ENCODE measurements at regions not wholly inside any gene's neighbourhood (a gene's known extent, or its start where the extent isn't known, plus 50 kb on each side); places are given as distances from the start of the nearest gene placed in this dataset.

DNA sequence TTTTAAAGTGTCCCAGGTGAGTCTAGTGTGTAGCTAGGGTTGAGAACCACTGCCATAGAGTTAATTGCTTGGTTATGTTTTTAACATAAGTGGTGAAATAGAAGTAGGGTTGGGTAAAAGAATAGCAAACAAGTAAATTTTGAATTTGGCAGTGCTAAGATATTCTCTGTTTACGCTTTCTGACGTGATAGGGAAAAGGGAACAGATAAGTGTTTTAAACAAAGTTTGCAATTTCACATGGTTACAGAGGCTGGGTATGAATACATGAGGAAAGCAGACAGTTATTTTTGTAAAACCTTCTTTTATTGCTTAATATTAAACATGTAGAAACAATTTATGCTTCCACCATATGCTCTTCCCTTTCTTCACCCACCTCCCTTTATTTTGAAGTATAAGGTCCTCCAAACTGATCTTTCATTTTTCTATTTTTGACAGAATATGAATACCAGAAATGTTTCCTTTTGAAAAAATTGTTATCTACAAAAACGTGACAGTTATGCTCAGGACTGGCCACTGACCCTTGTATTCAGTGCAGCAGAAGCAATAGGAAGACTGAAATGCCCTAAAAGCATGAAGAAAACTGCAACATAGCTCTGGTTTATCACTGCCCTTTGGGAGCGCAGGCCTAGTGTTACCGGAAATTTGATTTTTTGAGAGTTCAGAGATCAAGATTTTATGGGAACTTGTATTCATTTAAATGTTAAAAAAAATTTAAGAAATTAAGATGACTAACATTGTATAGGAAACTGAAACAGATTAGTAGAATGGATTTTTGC lies 214.4 kb upstream of the ARSJ start:
- WGBS, 3 donors: 27 to 42% (median 30%) methylated on average over 5 of the region's 5 CpGs
- no peaks in the 10 kb centered on the region for H3K36me3 ChIP-seq
- TF ChIP-seq, protein P1, sequence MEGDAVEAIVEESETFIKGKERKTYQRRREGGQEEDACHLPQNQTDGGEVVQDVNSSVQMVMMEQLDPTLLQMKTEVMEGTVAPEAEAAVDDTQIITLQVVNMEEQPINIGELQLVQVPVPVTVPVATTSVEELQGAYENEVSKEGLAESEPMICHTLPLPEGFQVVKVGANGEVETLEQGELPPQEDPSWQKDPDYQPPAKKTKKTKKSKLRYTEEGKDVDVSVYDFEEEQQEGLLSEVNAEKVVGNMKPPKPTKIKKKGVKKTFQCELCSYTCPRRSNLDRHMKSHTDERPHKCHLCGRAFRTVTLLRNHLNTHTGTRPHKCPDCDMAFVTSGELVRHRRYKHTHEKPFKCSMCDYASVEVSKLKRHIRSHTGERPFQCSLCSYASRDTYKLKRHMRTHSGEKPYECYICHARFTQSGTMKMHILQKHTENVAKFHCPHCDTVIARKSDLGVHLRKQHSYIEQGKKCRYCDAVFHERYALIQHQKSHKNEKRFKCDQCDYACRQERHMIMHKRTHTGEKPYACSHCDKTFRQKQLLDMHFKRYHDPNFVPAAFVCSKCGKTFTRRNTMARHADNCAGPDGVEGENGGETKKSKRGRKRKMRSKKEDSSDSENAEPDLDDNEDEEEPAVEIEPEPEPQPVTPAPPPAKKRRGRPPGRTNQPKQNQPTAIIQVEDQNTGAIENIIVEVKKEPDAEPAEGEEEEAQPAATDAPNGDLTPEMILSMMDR (IDR thresholded peaks at IDR 0.05): no peak
- TF ChIP-seq EP300 (IDR thresholded peaks at IDR 0.05) (no peak), POLR2A (IDR thresholded peaks at IDR 0.05) (no peak)
- no peak for DNase-seq
- peaks cover 4% of the 10 kb centered on the region for H3K4me1 ChIP-seq (ENCODE audit: insufficient read depth)
- no peaks in the 10 kb centered on the region for H3K27me3 ChIP-seq
- no peak overlapping the region for H3K4me3 ChIP-seq
- no peaks in the 10 kb centered on the region for H3K9me3 ChIP-seq
- no peak overlapping the region for H3K27ac ChIP-seq
- intact Hi-C loops (cut with DNase I): no loop called here

DNA sequence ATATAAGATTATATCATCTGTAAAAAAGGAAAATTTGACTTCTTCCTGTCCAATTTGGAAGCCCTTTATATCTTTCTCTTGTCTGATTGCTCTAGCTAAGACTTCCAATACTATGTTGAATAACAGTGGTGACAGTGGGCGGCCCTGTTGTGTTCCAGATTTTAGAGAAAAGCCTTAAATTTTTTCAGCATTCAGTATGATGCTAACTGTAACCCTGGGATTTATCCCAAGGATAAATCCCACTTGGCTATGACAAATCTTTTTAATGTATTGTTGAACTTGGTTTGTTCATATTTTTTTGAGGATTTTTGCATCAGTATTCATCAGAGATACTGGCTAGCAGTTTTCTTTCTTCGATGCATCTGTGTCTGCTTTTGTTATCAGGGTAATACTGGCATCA lies 217.2 kb upstream of the ARSJ start:
- peaks cover 4% of the 10 kb centered on the region for H3K4me1 ChIP-seq (ENCODE audit: insufficient read depth)
- no peaks in the 10 kb centered on the region for H3K36me3 ChIP-seq
- 88 to 96% (median 93%) methylated on average over 2 of the region's 2 CpGs for WGBS, 3 donors
- no peak for DNase-seq
- TF ChIP-seq, protein P1 (IDR thresholded peaks at IDR 0.05): no peak
- no peak for TF ChIP-seq POLR2A (IDR thresholded peaks at IDR 0.05)
- no peak for TF ChIP-seq EP300 (IDR thresholded peaks at IDR 0.05)
- no peak overlapping the region for H3K4me3 ChIP-seq
- no peaks in the 10 kb centered on the region for H3K27me3 ChIP-seq
- intact Hi-C loops (cut with DNase I): no loop called here
- H3K27ac ChIP-seq: no peak overlapping the region
- no peaks in the 10 kb centered on the region for H3K9me3 ChIP-seq

DNA sequence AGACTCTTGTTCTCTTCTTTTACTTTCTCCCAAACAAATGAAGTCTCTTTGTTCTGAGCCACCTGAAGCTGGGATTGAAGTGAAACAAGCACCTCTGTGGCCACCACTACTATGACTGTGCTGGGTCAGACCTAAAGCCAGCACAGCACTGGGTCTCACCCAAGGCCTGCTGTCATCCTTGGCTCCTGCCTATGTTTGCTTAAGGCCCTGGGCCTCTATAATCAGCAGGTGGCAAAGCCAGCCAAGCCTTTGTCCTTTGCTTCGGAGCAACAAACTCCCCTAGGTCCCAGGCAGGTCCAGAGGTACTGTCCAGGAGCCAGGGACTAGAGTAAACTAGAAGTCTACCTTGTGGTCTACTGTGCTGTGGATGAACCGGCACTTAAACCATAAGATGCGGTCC lies 220.6 kb upstream of the ARSJ start:
- TF ChIP-seq EP300 (IDR thresholded peaks at IDR 0.05): no peak
- TF ChIP-seq, protein P1 (IDR thresholded peaks at IDR 0.05): no peak
- no peak for TF ChIP-seq POLR2A (IDR thresholded peaks at IDR 0.05)
- H3K9me3 ChIP-seq: no peaks in the 10 kb centered on the region
- H3K27me3 ChIP-seq: no peaks in the 10 kb centered on the region
- H3K36me3 ChIP-seq: no peaks in the 10 kb centered on the region
- intact Hi-C loops (cut with DNase I): no loop called here
- no peak for DNase-seq
- no peaks in the 10 kb centered on the region for H3K4me1 ChIP-seq (ENCODE audit: insufficient read depth)
- WGBS, 3 donors: 88 to 96% (median 93%) methylated on average over 3 of the region's 3 CpGs
- H3K27ac ChIP-seq: no peak overlapping the region
- H3K4me3 ChIP-seq: no peak overlapping the region

DNA sequence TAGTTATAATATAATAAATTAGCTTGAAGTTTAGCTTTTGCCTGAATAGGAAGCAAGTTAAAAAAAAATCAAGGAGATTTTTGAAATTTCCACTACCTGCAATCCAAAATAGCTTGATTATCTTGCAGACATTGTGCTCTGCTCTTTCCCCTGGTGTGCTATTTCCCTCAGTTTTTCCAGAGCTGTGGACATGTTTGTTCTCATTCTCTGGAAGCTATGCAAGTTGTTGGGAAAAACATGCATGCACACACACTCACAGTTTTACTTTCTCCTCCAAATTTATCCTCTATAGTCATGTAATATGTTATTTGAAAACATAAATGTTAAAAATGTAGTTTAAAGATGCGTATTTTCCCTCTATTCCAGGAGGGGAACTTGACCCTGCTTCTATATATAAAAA lies 225.8 kb upstream of the ARSJ start:
- H3K36me3 ChIP-seq: no peaks in the 10 kb centered on the region
- no peak for DNase-seq
- no peak for TF ChIP-seq EP300 (IDR thresholded peaks at IDR 0.05)
- no peak for TF ChIP-seq POLR2A (IDR thresholded peaks at IDR 0.05)
- TF ChIP-seq, protein P1 (IDR thresholded peaks at IDR 0.05): no peak
- 53 to 89% (median 57%) methylated on average over 1 of the region's 1 CpG for WGBS, 3 donors
- H3K4me1 ChIP-seq (ENCODE audit: insufficient read depth): no peaks in the 10 kb centered on the region
- H3K27me3 ChIP-seq: no peaks in the 10 kb centered on the region
- H3K4me3 ChIP-seq: no peak overlapping the region
- intact Hi-C loops (cut with DNase I): no loop called here
- H3K27ac ChIP-seq: no peak overlapping the region
- H3K9me3 ChIP-seq: no peaks in the 10 kb centered on the region

All from ovary (tissue), 7 donors.